GM23338 (cell line): ENCODE measurements at regions not wholly inside any gene's neighbourhood (a gene's known extent, or its start where the extent isn't known, plus 50 kb on each side); places are given as distances from the start of the nearest gene placed in this dataset.
A peak's percentile ranks its signal among the peaks of the same experiment; 100 is the strongest.

Experiments
- ATAC-seq: fragments of 200-7000 bp; cut with Tn5 transposase; 3 replicates; pipeline ENCODE4 v1.9.1; 2020
- DNase-seq: peaks from one replicate; pipeline ENCODE4 v3.0.0-alpha.2; 2015; ENCODE audit warnings: low spot score
- H2AFZ ChIP-seq: fragments of 200-600 bp; sonication (generic); 2 replicates; pipeline ENCODE4 v1.8.0; 2016; ENCODE audit warnings: antibody characterized with exemption, mild to moderate bottlenecking, moderate library complexity
- H3F3A ChIP-seq: fragments of 200-600 bp; sonication (generic); replicated peaks from 2 replicates; pipeline ENCODE4 v1.8.0; 2017; ENCODE audit warnings: antibody characterized with exemption, mixed run types, low read depth
- H3K27ac ChIP-seq: fragments of 200-600 bp; sonication (generic); 2 replicates; pipeline ENCODE4 v1.6.1; 2016; ENCODE audit warnings: low read depth
- H3K27me3 ChIP-seq: fragments of 200-600 bp; sonication (generic); 2 replicates; pipeline ENCODE4 v1.8.0; 2016; ENCODE audit warnings: mild to moderate bottlenecking, mixed run types, moderate library complexity; ENCODE audit not compliant: insufficient read depth
- H3K36me3 ChIP-seq: fragments of 200-600 bp; sonication (generic); 2 replicates; pipeline ENCODE4 v1.8.0; 2016; ENCODE audit warnings: mild to moderate bottlenecking; ENCODE audit not compliant: insufficient read depth
- H3K4me1 ChIP-seq: fragments of 200-600 bp; sonication (generic); 2 replicates; pipeline ENCODE4 v1.8.0; 2016; ENCODE audit warnings: mild to moderate bottlenecking, moderate library complexity; ENCODE audit not compliant: insufficient read depth
- H3K4me2 ChIP-seq: fragments of 200-600 bp; sonication (generic); 2 replicates; pipeline ENCODE4 v1.7.1; 2017; ENCODE audit warnings: mixed run types
- H3K4me3 ChIP-seq: fragments of 200-600 bp; sonication (generic); 2 replicates; pipeline ENCODE4 v1.6.1; 2016; ENCODE audit warnings: mixed run types
- H3K79me2 ChIP-seq: fragments of 200-600 bp; sonication (generic); replicated peaks from 2 replicates; pipeline ENCODE4 v1.8.0; 2017; ENCODE audit warnings: mild to moderate bottlenecking; ENCODE audit not compliant: insufficient read depth
- H3K9me2 ChIP-seq: fragments of 200-600 bp; sonication (generic); 2 replicates; pipeline ENCODE4 v1.8.0; 2017; ENCODE audit not compliant: insufficient read depth
- H4K20me1 ChIP-seq: fragments of 200-600 bp; sonication (generic); replicated peaks from 2 replicates; pipeline ENCODE4 v1.8.0; 2017; ENCODE audit warnings: mild to moderate bottlenecking; ENCODE audit not compliant: insufficient read depth
- H3K27ac Mint-ChIP-seq: 2 replicates; pipeline ENCODE4 v1.8.0; 2020; ENCODE audit warnings: inconsistent platforms, mild to moderate bottlenecking, moderate library complexity, mixed read lengths
- H3K27me3 Mint-ChIP-seq: 3 replicates; pipeline ENCODE4 v1.8.0; 2022; ENCODE audit warnings: low read depth, mild to moderate bottlenecking, moderate library complexity, mixed read lengths, inconsistent platforms; ENCODE audit not compliant: insufficient read depth, poor library complexity
- H3K36me3 Mint-ChIP-seq: 3 replicates; pipeline ENCODE4 v1.8.0; 2021; ENCODE audit warnings: low read depth, mild to moderate bottlenecking, inconsistent platforms, moderate library complexity, mixed read lengths
- H3K4me1 Mint-ChIP-seq: 3 replicates; pipeline ENCODE4 v1.8.0; 2020; ENCODE audit warnings: mild to moderate bottlenecking, inconsistent platforms, mixed read lengths
- H3K4me3 Mint-ChIP-seq: 3 replicates; pipeline ENCODE4 v1.8.0; 2021; ENCODE audit warnings: moderate library complexity, mild to moderate bottlenecking, inconsistent platforms, mixed read lengths
- H3K9me3 Mint-ChIP-seq: 3 replicates; pipeline ENCODE4 v1.8.0; 2020; ENCODE audit warnings: moderate library complexity, mild to moderate bottlenecking, inconsistent platforms, mixed read lengths
- EZH2 ChIP-seq: fragments of 200-600 bp; sonication (generic); IDR thresholded peaks from one replicate; pipeline ENCODE4 v1.8.0; 2017; ENCODE audit warnings: antibody characterized with exemption, mild to moderate bottlenecking, low read depth; ENCODE audit not compliant: unreplicated experiment
- EZH2phosphoT487 ChIP-seq: fragments of 200-600 bp; sonication (generic); IDR thresholded peaks from one replicate; pipeline ENCODE4 v1.8.1; 2018; ENCODE audit warnings: antibody characterized with exemption; ENCODE audit not compliant: unreplicated experiment
- JUNB ChIP-seq: IDR thresholded peaks from one replicate; pipeline ENCODE4 v1.6.1; 2016; ENCODE audit warnings: antibody characterized with exemption; ENCODE audit not compliant: unreplicated experiment
- STAT1 ChIP-seq: IDR thresholded peaks from one replicate; pipeline ENCODE4 v1.6.1; 2016; ENCODE audit warnings: antibody characterized with exemption; ENCODE audit not compliant: unreplicated experiment
- ZNF331 ChIP-seq: fragments of 250-450 bp; sonication (Bioruptor Pico); IDR thresholded peaks from 2 replicates; pipeline ENCODE4 v1.5.0; 2020; ENCODE audit warnings: low read depth, mild to moderate bottlenecking, moderate library complexity
- TF ChIP-seq, protein P1 (sequence below): fragments of 250-450 bp; sonication (Bioruptor Pico); IDR thresholded peaks from 2 replicates; pipeline ENCODE4 v1.5.0; 2020; ENCODE audit warnings: mild to moderate bottlenecking, moderate library complexity
- TF ChIP-seq, protein P2 (sequence below): IDR thresholded peaks from 2 replicates; pipeline ENCODE4 v1.6.1; 2016; ENCODE audit warnings: antibody characterized with exemption
- TF ChIP-seq, protein P3 (sequence below), 2 experiments: fragments of 200-600 bp in 1 of 2; sonication (generic) in 1 of 2; conservative IDR thresholded peaks; 2 replicates each; pipeline versions ENCODE4 v1.5.1 to v1.6.1; 2016 to 2017; ENCODE audit warnings: antibody characterized with exemption in 2 of 2, low read depth in 2 of 2, mild to moderate bottlenecking in 2 of 2, moderate library complexity in 1 of 2

GRCh38 chrX:39149761-39150160 is 348.5 kb downstream of the MID1IP1 start:
- no peaks in the 10 kb centered on the region for H3F3A ChIP-seq
- Mint-ChIP-seq H3K27ac (no peak overlapping the region), H3K4me3 (peak overlapping the region; percentile 49; the same call in 2 of the 3 replicates), H3K36me3 (no peaks in the 10 kb centered on the region; the same call in 2 of the 3 replicates), H3K4me1 (peaks cover 34% of the 10 kb centered on the region), H3K9me3 (no peaks in the 10 kb centered on the region), H3K27me3 (no peaks in the 10 kb centered on the region)
- H3K27me3 ChIP-seq, result no peaks in the 10 kb centered on the region
- H3K4me3 ChIP-seq, result no peak overlapping the region; the same call in 1 of the 2 replicates
- TF ChIP-seq ZNF331 (CRISPR knock-in tag), result no peak
- TF ChIP-seq EZH2, result no peak
- TF ChIP-seq, protein P1, sequence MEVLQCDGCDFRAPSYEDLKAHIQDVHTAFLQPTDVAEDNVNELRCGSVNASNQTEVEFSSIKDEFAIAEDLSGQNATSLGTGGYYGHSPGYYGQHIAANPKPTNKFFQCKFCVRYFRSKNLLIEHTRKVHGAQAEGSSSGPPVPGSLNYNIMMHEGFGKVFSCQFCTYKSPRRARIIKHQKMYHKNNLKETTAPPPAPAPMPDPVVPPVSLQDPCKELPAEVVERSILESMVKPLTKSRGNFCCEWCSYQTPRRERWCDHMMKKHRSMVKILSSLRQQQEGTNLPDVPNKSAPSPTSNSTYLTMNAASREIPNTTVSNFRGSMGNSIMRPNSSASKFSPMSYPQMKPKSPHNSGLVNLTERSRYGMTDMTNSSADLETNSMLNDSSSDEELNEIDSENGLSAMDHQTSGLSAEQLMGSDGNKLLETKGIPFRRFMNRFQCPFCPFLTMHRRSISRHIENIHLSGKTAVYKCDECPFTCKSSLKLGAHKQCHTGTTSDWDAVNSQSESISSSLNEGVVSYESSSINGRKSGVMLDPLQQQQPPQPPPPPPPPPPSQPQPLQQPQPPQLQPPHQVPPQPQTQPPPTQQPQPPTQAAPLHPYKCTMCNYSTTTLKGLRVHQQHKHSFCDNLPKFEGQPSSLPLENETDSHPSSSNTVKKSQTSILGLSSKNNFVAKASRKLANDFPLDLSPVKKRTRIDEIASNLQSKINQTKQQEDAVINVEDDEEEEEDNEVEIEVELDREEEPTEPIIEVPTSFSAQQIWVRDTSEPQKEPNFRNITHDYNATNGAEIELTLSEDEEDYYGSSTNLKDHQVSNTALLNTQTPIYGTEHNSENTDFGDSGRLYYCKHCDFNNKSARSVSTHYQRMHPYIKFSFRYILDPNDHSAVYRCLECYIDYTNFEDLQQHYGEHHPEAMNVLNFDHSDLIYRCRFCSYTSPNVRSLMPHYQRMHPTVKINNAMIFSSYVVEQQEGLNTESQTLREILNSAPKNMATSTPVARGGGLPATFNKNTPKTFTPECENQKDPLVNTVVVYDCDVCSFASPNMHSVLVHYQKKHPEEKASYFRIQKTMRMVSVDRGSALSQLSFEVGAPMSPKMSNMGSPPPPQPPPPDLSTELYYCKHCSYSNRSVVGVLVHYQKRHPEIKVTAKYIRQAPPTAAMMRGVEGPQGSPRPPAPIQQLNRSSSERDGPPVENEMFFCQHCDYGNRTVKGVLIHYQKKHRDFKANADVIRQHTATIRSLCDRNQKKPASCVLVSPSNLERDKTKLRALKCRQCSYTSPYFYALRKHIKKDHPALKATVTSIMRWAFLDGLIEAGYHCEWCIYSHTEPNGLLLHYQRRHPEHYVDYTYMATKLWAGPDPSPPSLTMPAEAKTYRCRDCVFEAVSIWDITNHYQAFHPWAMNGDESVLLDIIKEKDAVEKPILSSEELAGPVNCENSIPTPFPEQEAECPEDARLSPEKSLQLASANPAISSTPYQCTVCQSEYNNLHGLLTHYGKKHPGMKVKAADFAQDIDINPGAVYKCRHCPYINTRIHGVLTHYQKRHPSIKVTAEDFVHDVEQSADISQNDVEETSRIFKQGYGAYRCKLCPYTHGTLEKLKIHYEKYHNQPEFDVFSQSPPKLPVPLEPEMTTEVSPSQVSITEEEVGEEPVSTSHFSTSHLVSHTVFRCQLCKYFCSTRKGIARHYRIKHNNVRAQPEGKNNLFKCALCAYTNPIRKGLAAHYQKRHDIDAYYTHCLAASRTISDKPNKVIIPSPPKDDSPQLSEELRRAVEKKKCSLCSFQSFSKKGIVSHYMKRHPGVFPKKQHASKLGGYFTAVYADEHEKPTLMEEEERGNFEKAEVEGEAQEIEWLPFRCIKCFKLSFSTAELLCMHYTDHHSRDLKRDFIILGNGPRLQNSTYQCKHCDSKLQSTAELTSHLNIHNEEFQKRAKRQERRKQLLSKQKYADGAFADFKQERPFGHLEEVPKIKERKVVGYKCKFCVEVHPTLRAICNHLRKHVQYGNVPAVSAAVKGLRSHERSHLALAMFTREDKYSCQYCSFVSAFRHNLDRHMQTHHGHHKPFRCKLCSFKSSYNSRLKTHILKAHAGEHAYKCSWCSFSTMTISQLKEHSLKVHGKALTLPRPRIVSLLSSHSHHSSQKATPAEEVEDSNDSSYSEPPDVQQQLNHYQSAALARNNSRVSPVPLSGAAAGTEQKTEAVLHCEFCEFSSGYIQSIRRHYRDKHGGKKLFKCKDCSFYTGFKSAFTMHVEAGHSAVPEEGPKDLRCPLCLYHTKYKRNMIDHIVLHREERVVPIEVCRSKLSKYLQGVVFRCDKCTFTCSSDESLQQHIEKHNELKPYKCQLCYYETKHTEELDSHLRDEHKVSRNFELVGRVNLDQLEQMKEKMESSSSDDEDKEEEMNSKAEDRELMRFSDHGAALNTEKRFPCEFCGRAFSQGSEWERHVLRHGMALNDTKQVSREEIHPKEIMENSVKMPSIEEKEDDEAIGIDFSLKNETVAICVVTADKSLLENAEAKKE (CRISPR knock-in tag), result no peak
- no peak for TF ChIP-seq EZH2phosphoT487
- TF ChIP-seq JUNB, result no peak
- TF ChIP-seq, protein P2, sequence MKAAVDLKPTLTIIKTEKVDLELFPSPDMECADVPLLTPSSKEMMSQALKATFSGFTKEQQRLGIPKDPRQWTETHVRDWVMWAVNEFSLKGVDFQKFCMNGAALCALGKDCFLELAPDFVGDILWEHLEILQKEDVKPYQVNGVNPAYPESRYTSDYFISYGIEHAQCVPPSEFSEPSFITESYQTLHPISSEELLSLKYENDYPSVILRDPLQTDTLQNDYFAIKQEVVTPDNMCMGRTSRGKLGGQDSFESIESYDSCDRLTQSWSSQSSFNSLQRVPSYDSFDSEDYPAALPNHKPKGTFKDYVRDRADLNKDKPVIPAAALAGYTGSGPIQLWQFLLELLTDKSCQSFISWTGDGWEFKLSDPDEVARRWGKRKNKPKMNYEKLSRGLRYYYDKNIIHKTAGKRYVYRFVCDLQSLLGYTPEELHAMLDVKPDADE, result no peak
- no peak for TF ChIP-seq STAT1
- TF ChIP-seq, protein P3, sequence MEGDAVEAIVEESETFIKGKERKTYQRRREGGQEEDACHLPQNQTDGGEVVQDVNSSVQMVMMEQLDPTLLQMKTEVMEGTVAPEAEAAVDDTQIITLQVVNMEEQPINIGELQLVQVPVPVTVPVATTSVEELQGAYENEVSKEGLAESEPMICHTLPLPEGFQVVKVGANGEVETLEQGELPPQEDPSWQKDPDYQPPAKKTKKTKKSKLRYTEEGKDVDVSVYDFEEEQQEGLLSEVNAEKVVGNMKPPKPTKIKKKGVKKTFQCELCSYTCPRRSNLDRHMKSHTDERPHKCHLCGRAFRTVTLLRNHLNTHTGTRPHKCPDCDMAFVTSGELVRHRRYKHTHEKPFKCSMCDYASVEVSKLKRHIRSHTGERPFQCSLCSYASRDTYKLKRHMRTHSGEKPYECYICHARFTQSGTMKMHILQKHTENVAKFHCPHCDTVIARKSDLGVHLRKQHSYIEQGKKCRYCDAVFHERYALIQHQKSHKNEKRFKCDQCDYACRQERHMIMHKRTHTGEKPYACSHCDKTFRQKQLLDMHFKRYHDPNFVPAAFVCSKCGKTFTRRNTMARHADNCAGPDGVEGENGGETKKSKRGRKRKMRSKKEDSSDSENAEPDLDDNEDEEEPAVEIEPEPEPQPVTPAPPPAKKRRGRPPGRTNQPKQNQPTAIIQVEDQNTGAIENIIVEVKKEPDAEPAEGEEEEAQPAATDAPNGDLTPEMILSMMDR (conservative IDR thresholded peaks at IDR 0.05; ENCODE audit: low read depth in 2 of 2), result peak; percentile 67 to 77
- H3K9me2 ChIP-seq, result no peaks in the 10 kb centered on the region
- no peak overlapping the region for H3K27ac ChIP-seq
- H4K20me1 ChIP-seq, result no peaks in the 10 kb centered on the region
- H3K4me1 ChIP-seq, result no peaks in the 10 kb centered on the region; the same call in 1 of the 2 replicates
- ATAC-seq (peak; percentile 85), DNase-seq (peak; percentile 71)
- no peak overlapping the region for H2AFZ ChIP-seq
- H3K4me2 ChIP-seq, result peak overlapping the region; percentile 61
- H3K79me2 ChIP-seq, result no peaks in the 10 kb centered on the region
- H3K36me3 ChIP-seq, result no peaks in the 10 kb centered on the region
